SK-N-SH (cell line): ENCODE measurements at regions not wholly inside any gene's neighbourhood (a gene's known extent, or its start where the extent isn't known, plus 50 kb on each side); places are given as distances from the start of the nearest gene placed in this dataset.

Experiments
- CTCF ChIA-PET: fragments of 300-600, 350-600 bp; formaldehyde crosslinking; extraction: SDS; loops from one replicate; lab custom pipeline; 2021; lab: Yijun Ruan, JAX
- POLR2A ChIA-PET: fragments of 350-600 bp; sonication (Branson Sonifier 250); formaldehyde crosslinking; extraction: SDS; loops from one replicate; lab custom pipeline; 2020; ENCODE audit warnings: antibody characterized with exemption, inconsistent platforms; lab: Yijun Ruan, JAX
- DNase-seq: peaks from one replicate; pipeline ENCODE4 v3.0.0; 2012
- H2AFZ ChIP-seq: fragments of 200-600 bp; sonication (generic); 2 replicates; pipeline ENCODE4 v1.8.1; 2016; ENCODE audit warnings: antibody characterized with exemption, mild to moderate bottlenecking, low read depth
- H3F3A ChIP-seq: fragments of 200-600 bp; sonication (generic); replicated peaks from 2 replicates; pipeline ENCODE3; 2016; ENCODE audit warnings: antibody characterized with exemption, mild to moderate bottlenecking; ENCODE audit not compliant: insufficient read depth
- H3K27ac ChIP-seq, 2 experiments: fragments of 200-500 bp in 1 of 2; fragments of 200-600 bp in 1 of 2; sonication (Bioruptor generic) in 1 of 2; sonication (generic), shearing (Covaris generic) in 1 of 2; 2 replicates each; pipeline versions ENCODE4 v1.5.1 to v1.6.1; 2014 to 2016; ENCODE audit warnings: low read depth in 2 of 2, inconsistent platforms in 1 of 2, low read length in 1 of 2, mild to moderate bottlenecking in 1 of 2, mixed read lengths in 1 of 2
- H3K27me3 ChIP-seq: fragments of 200-600 bp; sonication (generic), shearing (Covaris generic); 2 replicates; pipeline ENCODE4 v1.6.1; 2016; ENCODE audit warnings: mixed run types; ENCODE audit not compliant: insufficient read depth
- H3K36me3 ChIP-seq, 2 experiments: fragments of 200-500 bp in 1 of 2; fragments of 200-600 bp in 1 of 2; sonication (Bioruptor generic) in 1 of 2; sonication (generic) in 1 of 2; replicated peaks in 1 of 2; 2 replicates each; pipeline versions ENCODE3 to v1.5.1; 2014 to 2016; ENCODE audit warnings: low read length in 1 of 2, mild to moderate bottlenecking in 1 of 2; ENCODE audit not compliant: insufficient read depth in 2 of 2, control insufficient read depth in 1 of 2
- H3K4me1 ChIP-seq, 2 experiments: fragments of 200-500 bp in 1 of 2; fragments of 200-600 bp in 1 of 2; sonication (Bioruptor generic) in 1 of 2; sonication (generic), shearing (Covaris generic) in 1 of 2; 2 replicates each; pipeline versions ENCODE4 v1.5.1 to v1.6.1; 2014 to 2016; ENCODE audit warnings: low read depth in 1 of 2, low read length in 1 of 2, mixed run types in 1 of 2; ENCODE audit not compliant: insufficient read depth in 2 of 2, control insufficient read depth in 1 of 2
- H3K4me2 ChIP-seq: fragments of 200-600 bp; sonication (generic), shearing (Covaris generic); 2 replicates; pipeline ENCODE4 v1.6.1; 2017; ENCODE audit warnings: mixed run types
- H3K4me3 ChIP-seq, 2 experiments: fragments of 200-500 bp in 1 of 2; fragments of 200-600 bp in 1 of 2; sonication (Bioruptor generic) in 1 of 2; sonication (generic), shearing (Covaris generic) in 1 of 2; 2 replicates each; pipeline versions ENCODE4 v1.5.1 to v1.8.1; 2014 to 2016; ENCODE audit warnings: low read depth in 2 of 2, inconsistent platforms in 1 of 2, low read length in 1 of 2, mild to moderate bottlenecking in 1 of 2, mixed read lengths in 1 of 2, moderate library complexity in 1 of 2
- H3K79me2 ChIP-seq: fragments of 200-600 bp; sonication (generic); 2 replicates; pipeline ENCODE4 v1.8.1; 2017; ENCODE audit warnings: mild to moderate bottlenecking; ENCODE audit not compliant: insufficient read depth
- H3K9ac ChIP-seq: fragments of 200-600 bp; sonication (generic); 2 replicates; pipeline ENCODE4 v1.6.1; 2017; ENCODE audit warnings: mixed run types
- H3K9me2 ChIP-seq: fragments of 200-600 bp; sonication (generic); 2 replicates; pipeline ENCODE4 v1.6.1; 2017; ENCODE audit warnings: mixed run types
- H3K9me3 ChIP-seq: fragments of 200-600 bp; sonication (generic); 2 replicates; pipeline ENCODE4 v1.6.1; 2017; ENCODE audit warnings: mixed run types, mild to moderate bottlenecking, moderate library complexity
- H4K20me1 ChIP-seq: fragments of 200-600 bp; sonication (generic); 2 replicates; pipeline ENCODE4 v1.6.1; 2017; ENCODE audit warnings: mild to moderate bottlenecking, mixed run types; ENCODE audit not compliant: insufficient read depth
- EP300 ChIP-seq, 2 experiments: IDR thresholded peaks; 2 replicates each; pipeline versions ENCODE4 v1.4.0 to v1.6.1; 2012; ENCODE audit warnings: borderline replicate concordance in 1 of 2, low read depth in 1 of 2, low read length in 1 of 2
- EZH2phosphoT487 ChIP-seq: fragments of 200-600 bp; sonication (generic); IDR thresholded peaks from 2 replicates; pipeline ENCODE4 v1.6.1; 2017; ENCODE audit warnings: low read depth, mixed run types, mild to moderate bottlenecking, antibody characterized with exemption, moderate library complexity, borderline replicate concordance
- GATA2 ChIP-seq: sonication (generic); formaldehyde crosslinking; IDR thresholded peaks from 2 replicates; pipeline ENCODE4 v1.5.0; 2020; ENCODE audit warnings: mild to moderate bottlenecking, missing genetic modification reagents
- MEF2A ChIP-seq: IDR thresholded peaks from 2 replicates; pipeline ENCODE4 v1.4.0; 2012; ENCODE audit warnings: low read depth, borderline replicate concordance
- RAD21 ChIP-seq: IDR thresholded peaks from 2 replicates; pipeline ENCODE4 v1.6.1; 2012; ENCODE audit warnings: mild to moderate bottlenecking, low read length
- REST ChIP-seq: IDR thresholded peaks from 2 replicates; pipeline ENCODE4 v1.6.1; 2012; ENCODE audit warnings: mild to moderate bottlenecking, low read depth, low read length, moderate library complexity
- RFX5 ChIP-seq: IDR thresholded peaks from 2 replicates; pipeline ENCODE4 v1.6.1; 2012; ENCODE audit warnings: mild to moderate bottlenecking, improper control_type of control experiment, low read length
- RXRA ChIP-seq: IDR thresholded peaks from 2 replicates; pipeline ENCODE4 v1.4.0; 2012; ENCODE audit warnings: low read depth, mild to moderate bottlenecking, borderline replicate concordance
- SIN3A ChIP-seq: IDR thresholded peaks from 2 replicates; pipeline ENCODE4 v1.6.1; 2012; ENCODE audit warnings: low read depth, mild to moderate bottlenecking, low read length, moderate library complexity, borderline replicate concordance
- SMC3 ChIP-seq: IDR thresholded peaks from 2 replicates; pipeline ENCODE4 v1.6.1; 2012; ENCODE audit warnings: low read depth, low read length, improper control_type of control experiment
- TEAD4 ChIP-seq: IDR thresholded peaks from 2 replicates; pipeline ENCODE4 v1.4.0; 2012; ENCODE audit warnings: mild to moderate bottlenecking, borderline replicate concordance; ENCODE audit not compliant: insufficient read depth
- USF2 ChIP-seq: fragments of 150-350 bp; IDR thresholded peaks from 2 replicates; pipeline ENCODE4 v1.6.1; 2017; ENCODE audit warnings: antibody characterized with exemption, low read length, low read depth, borderline replicate concordance
- YY1 ChIP-seq: IDR thresholded peaks from 2 replicates; pipeline ENCODE4 v1.4.0; 2012; ENCODE audit warnings: low read depth, mild to moderate bottlenecking
- ZBTB33 ChIP-seq: IDR thresholded peaks from 2 replicates; pipeline ENCODE4 v1.4.0; 2012; ENCODE audit warnings: low read depth, borderline replicate concordance
- WGBS: methylation state at CpG from one replicate; pipeline ENCODE4 v1.1.6; 2017; ENCODE audit warnings: low lambda C conversion rate; 5-methylcytosine and 5-hydroxymethylcytosine counted together
- TF ChIP-seq, protein P1 (sequence below): fragments of 150-350 bp; IDR thresholded peaks from 2 replicates; pipeline ENCODE4 v1.6.1; 2016; ENCODE audit warnings: mild to moderate bottlenecking, low read depth, low read length
- TF ChIP-seq, protein P2 (sequence below): IDR thresholded peaks from 2 replicates; pipeline ENCODE4 v1.4.0; 2012; ENCODE audit warnings: low read depth

DNA sequence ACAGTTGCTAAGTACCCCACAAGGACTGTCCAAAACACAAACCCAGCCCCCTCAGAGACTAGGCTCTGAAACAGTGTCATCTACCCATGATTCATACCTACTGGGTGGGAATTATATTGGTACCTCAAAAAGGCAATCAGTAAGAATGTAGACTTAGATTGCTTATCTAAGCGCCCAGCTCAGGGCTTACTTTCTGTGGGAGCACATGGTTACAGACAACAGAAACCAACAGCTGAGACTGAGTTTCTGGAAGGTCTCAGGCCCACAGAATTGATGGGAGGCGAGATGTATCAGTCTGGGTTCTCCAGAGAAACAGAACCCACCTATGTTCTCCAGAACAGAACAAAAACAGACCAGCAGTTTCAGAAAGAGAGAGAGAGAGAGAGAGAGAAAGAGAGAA is 147.3 kb upstream of the KAZN start:
- DNase-seq, result no peak
- no peaks in the 10 kb centered on the region for H3F3A ChIP-seq
- WGBS, result 17% methylated on average over 2 of the region's 2 CpGs
- ChIA-PET CTCF (no interaction called here), POLR2A (no interaction called here)
- H3K27me3 ChIP-seq, result no peaks in the 10 kb centered on the region
- no peaks in the 10 kb centered on the region for H4K20me1 ChIP-seq
- H3K27ac ChIP-seq, result no peak overlapping the region
- H3K79me2 ChIP-seq, result no peaks in the 10 kb centered on the region
- no peak overlapping the region for H2AFZ ChIP-seq
- H3K4me1 ChIP-seq, result no peaks in the 10 kb centered on the region
- no peaks in the 10 kb centered on the region for H3K9me3 ChIP-seq
- H3K36me3 ChIP-seq, result no peaks in the 10 kb centered on the region
- no peaks in the 10 kb centered on the region for H3K9me2 ChIP-seq
- H3K9ac ChIP-seq, result no peak overlapping the region
- TF ChIP-seq MEF2A, result no peak
- no peak for TF ChIP-seq USF2
- TF ChIP-seq RAD21, result no peak
- TF ChIP-seq, protein P1, sequence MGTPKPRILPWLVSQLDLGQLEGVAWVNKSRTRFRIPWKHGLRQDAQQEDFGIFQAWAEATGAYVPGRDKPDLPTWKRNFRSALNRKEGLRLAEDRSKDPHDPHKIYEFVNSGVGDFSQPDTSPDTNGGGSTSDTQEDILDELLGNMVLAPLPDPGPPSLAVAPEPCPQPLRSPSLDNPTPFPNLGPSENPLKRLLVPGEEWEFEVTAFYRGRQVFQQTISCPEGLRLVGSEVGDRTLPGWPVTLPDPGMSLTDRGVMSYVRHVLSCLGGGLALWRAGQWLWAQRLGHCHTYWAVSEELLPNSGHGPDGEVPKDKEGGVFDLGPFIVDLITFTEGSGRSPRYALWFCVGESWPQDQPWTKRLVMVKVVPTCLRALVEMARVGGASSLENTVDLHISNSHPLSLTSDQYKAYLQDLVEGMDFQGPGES, result no peak
- TF ChIP-seq RFX5, result no peak
- TF ChIP-seq ZBTB33, result no peak
- TF ChIP-seq EP300 (IDR thresholded peaks at IDR 0.05; ENCODE audit: borderline replicate concordance in 1 of 2, low read depth in 1 of 2, low read length in 1 of 2), result no peak
- TF ChIP-seq TEAD4, result no peak
- no peak for TF ChIP-seq GATA2 (CRISPR knock-in tag)
- no peak for TF ChIP-seq YY1
- TF ChIP-seq, all 33 proteins: peak for 0
- Histone ChIP-seq H3K4me2 (no peak overlapping the region), H3K4me3 (no peak overlapping the region)

- Histone ChIP-seq H3K4me2 (no peak overlapping the region), H3K4me3 (no peak overlapping the region), H3K9me3 (no peaks in the 10 kb centered on the region), H3K9me2 (no peaks in the 10 kb centered on the region), H3F3A (no peaks in the 10 kb centered on the region), H3K4me1 (no peaks in the 10 kb centered on the region), H4K20me1 (no peaks in the 10 kb centered on the region), H3K9ac (no peak overlapping the region), H3K36me3 (no peaks in the 10 kb centered on the region), H3K79me2 (no peaks in the 10 kb centered on the region), H3K27ac (no peak overlapping the region), H3K27me3 (no peaks in the 10 kb centered on the region), H2AFZ (no peak overlapping the region)
- ChIA-PET POLR2A (no interaction called here), CTCF (no interaction called here)
- DNase-seq, result no peak
- TF ChIP-seq, protein P2, sequence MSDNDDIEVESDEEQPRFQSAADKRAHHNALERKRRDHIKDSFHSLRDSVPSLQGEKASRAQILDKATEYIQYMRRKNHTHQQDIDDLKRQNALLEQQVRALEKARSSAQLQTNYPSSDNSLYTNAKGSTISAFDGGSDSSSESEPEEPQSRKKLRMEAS, result no peak
- no peak for TF ChIP-seq EZH2phosphoT487
- TF ChIP-seq ZBTB33, result no peak
- no peak for TF ChIP-seq SMC3
- no peak for TF ChIP-seq TEAD4
- TF ChIP-seq SIN3A, result no peak
- no peak for TF ChIP-seq REST
- TF ChIP-seq RXRA, result no peak
- 20% methylated on average over 4 of the region's 4 CpGs for WGBS
These were observed 145.9 kb upstream of the KAZN start for GRCh38 chr1:14452551-14452950.
